H1 (cell line): ENCODE measurements at regions not wholly inside any gene's neighbourhood (a gene's known extent, or its start where the extent isn't known, plus 50 kb on each side); places are given as distances from the start of the nearest gene placed in this dataset.

ENCODE experiments used
- CTCF ChIA-PET: fragments of 300-600 bp; sonication (Branson Sonifier 250); formaldehyde crosslinking; loops from one replicate; lab custom pipeline; 2021; ENCODE audit not compliant: partially characterized antibody; lab: Charles Lee
- POLR2A ChIA-PET: fragments of 300-600 bp; sonication (Branson Sonifier 250); formaldehyde crosslinking; loops from one replicate; lab custom pipeline; 2021; ENCODE audit warnings: inconsistent platforms; ENCODE audit not compliant: partially characterized antibody; lab: Charles Lee
- DNase-seq, 2 experiments: peaks; one replicate each; pipeline versions ENCODE4 v3.0.0 to v3.0.0-alpha.2; 2010 to 2022; ENCODE audit warnings: low spot score in 2 of 2, low read depth in 1 of 2, mixed read lengths in 1 of 2
- FAIRE-seq: peaks from 2 replicates; lab custom pipeline; 2011; peaks lifted over from hg19 to GRCh38; lab: Jason Lieb, UNC
- H2AFZ ChIP-seq: 2 replicates; pipeline ENCODE4 v1.8.1; 2012; ENCODE audit warnings: low read length, inconsistent platforms
- H2AK5ac ChIP-seq: 2 replicates; pipeline ENCODE4 v1.6.1; 2013; ENCODE audit warnings: low read depth, low read length
- H2BK120ac ChIP-seq: replicated peaks from 2 replicates; pipeline ENCODE3; 2013; ENCODE audit warnings: low read depth, low read length, inconsistent platforms
- H2BK12ac ChIP-seq: 2 replicates; pipeline ENCODE4 v1.6.1; 2013; ENCODE audit warnings: low read depth, low read length
- H2BK15ac ChIP-seq: 2 replicates; pipeline ENCODE4 v1.6.1; 2013; ENCODE audit warnings: low read length
- H2BK20ac ChIP-seq: 2 replicates; pipeline ENCODE4 v1.6.1; 2013; ENCODE audit warnings: low read length
- H2BK5ac ChIP-seq: 2 replicates; pipeline ENCODE4 v1.6.1; 2013; ENCODE audit warnings: low read depth, low read length
- H3K14ac ChIP-seq: 2 replicates; pipeline ENCODE4 v1.6.1; 2013; ENCODE audit warnings: inconsistent platforms; ENCODE audit not compliant: insufficient read length
- H3K18ac ChIP-seq: 2 replicates; pipeline ENCODE4 v1.6.1; 2013; ENCODE audit warnings: low read length; ENCODE audit errors: extremely low read depth
- H3K23ac ChIP-seq: 2 replicates; pipeline ENCODE4 v1.6.1; 2013; ENCODE audit warnings: inconsistent platforms; ENCODE audit not compliant: insufficient read length
- H3K23me2 ChIP-seq: 2 replicates; pipeline ENCODE4 v1.6.1; 2013; ENCODE audit warnings: low read depth, low read length
- H3K27ac ChIP-seq: 2 replicates; pipeline ENCODE4 v1.6.1; 2011; ENCODE audit warnings: low read depth, low read length, inconsistent platforms
- H3K27me3 ChIP-seq, 4 experiments: replicated peaks in 1 of 4; 1 replicate in 1 of 4; 2 replicates in 3 of 4; pipeline versions ENCODE4 v1.6.1 to v1.8.1; 2011 to 2013; ENCODE audit warnings: low read length in 3 of 4, mild to moderate bottlenecking in 3 of 4, inconsistent platforms in 2 of 4, mixed read lengths in 2 of 4, moderate library complexity in 1 of 4; ENCODE audit not compliant: control insufficient read depth in 3 of 4, insufficient read depth in 3 of 4; ENCODE audit errors: extremely low read depth in 1 of 4
- H3K36me3 ChIP-seq, 4 experiments: 2 replicates each; pipeline versions ENCODE4 v1.6.1 to v1.8.1; 2011 to 2013; ENCODE audit warnings: mild to moderate bottlenecking in 4 of 4, low read length in 3 of 4, moderate library complexity in 2 of 4, control low read depth in 1 of 4, inconsistent platforms in 1 of 4; ENCODE audit not compliant: insufficient read depth in 4 of 4, control insufficient read depth in 2 of 4
- H3K4ac ChIP-seq: replicated peaks from 2 replicates; pipeline ENCODE3; 2013; ENCODE audit warnings: low read length, low read depth, mixed read lengths, inconsistent platforms; ENCODE audit not compliant: insufficient read length
- H3K4me1 ChIP-seq, 4 experiments: replicated peaks in 1 of 4; 1 replicate in 1 of 4; 2 replicates in 3 of 4; pipeline versions ENCODE4 v1.6.1 to v1.8.1; 2011 to 2013; ENCODE audit warnings: low read length in 3 of 4, inconsistent platforms in 2 of 4, mixed read lengths in 1 of 4; ENCODE audit not compliant: insufficient read depth in 4 of 4, control insufficient read depth in 3 of 4
- H3K4me2 ChIP-seq, 2 experiments: 2 replicates each; pipeline versions ENCODE4 v1.6.1 to v1.8.1; 2011 to 2013; ENCODE audit warnings: low read depth in 2 of 2, low read length in 2 of 2, control low read depth in 1 of 2, inconsistent platforms in 1 of 2, mild to moderate bottlenecking in 1 of 2; ENCODE audit not compliant: insufficient read depth in 1 of 2
- H3K4me3 ChIP-seq, 4 experiments: fragments of 200-600, 300-600 bp in 1 of 4; sonication (generic), shearing (Covaris generic), sonication (Bioruptor Twin) in 1 of 4; 2 replicates each; pipeline versions ENCODE4 v1.5.1 to v1.8.1; 2011 to 2016; ENCODE audit warnings: low read length in 4 of 4, low read depth in 3 of 4, control low read depth in 2 of 4, inconsistent platforms in 2 of 4, mild to moderate bottlenecking in 2 of 4, mixed read lengths in 1 of 4, moderate library complexity in 1 of 4; ENCODE audit not compliant: insufficient read depth in 2 of 4; ENCODE audit errors: extremely low read depth in 1 of 4
- H3K56ac ChIP-seq: replicated peaks from 2 replicates; pipeline ENCODE3; 2013; ENCODE audit warnings: low read depth, mild to moderate bottlenecking, mixed read lengths, low read length, inconsistent platforms; ENCODE audit not compliant: insufficient read length
- H3K79me1 ChIP-seq: 2 replicates; pipeline ENCODE4 v1.6.1; 2013; ENCODE audit warnings: low read depth, low read length, control low read depth
- H3K79me2 ChIP-seq, 2 experiments: 2 replicates each; pipeline versions ENCODE4 v1.6.1 to v1.8.1; 2012 to 2013; ENCODE audit warnings: low read length in 2 of 2, mild to moderate bottlenecking in 2 of 2, inconsistent platforms in 1 of 2; ENCODE audit not compliant: insufficient read depth in 2 of 2, control insufficient read depth in 1 of 2
- H3K9ac ChIP-seq, 4 experiments: replicated peaks in 1 of 4; 1 replicate in 1 of 4; 2 replicates in 3 of 4; pipeline versions ENCODE4 v1.6.1 to v1.8.1; 2011 to 2013; ENCODE audit warnings: low read depth in 3 of 4, low read length in 3 of 4, control low read depth in 2 of 4, mild to moderate bottlenecking in 2 of 4, moderate library complexity in 2 of 4, inconsistent platforms in 1 of 4; ENCODE audit errors: extremely low read depth in 1 of 4
- H3K9me3 ChIP-seq, 2 experiments: 2 replicates each; pipeline versions ENCODE4 v1.6.1 to v1.8.1; 2012 to 2013; ENCODE audit warnings: mild to moderate bottlenecking in 2 of 2, moderate library complexity in 2 of 2, control low read depth in 1 of 2, inconsistent platforms in 1 of 2, low read depth in 1 of 2, low read length in 1 of 2, mixed read lengths in 1 of 2; ENCODE audit not compliant: insufficient read depth in 2 of 2
- H4K20me1 ChIP-seq, 2 experiments: replicated peaks in 1 of 2; 2 replicates each; pipeline versions ENCODE3 to v1.8.1; 2011 to 2013; ENCODE audit warnings: inconsistent platforms in 2 of 2, low read length in 2 of 2, mild to moderate bottlenecking in 1 of 2; ENCODE audit not compliant: insufficient read depth in 2 of 2, control insufficient read depth in 1 of 2
- H4K5ac ChIP-seq: 2 replicates; pipeline ENCODE4 v1.6.1; 2013; ENCODE audit warnings: low read length, low read depth, mixed read lengths, inconsistent platforms; ENCODE audit not compliant: insufficient read length
- H4K8ac ChIP-seq: 2 replicates; pipeline ENCODE4 v1.8.0; 2013; ENCODE audit warnings: mild to moderate bottlenecking, moderate library complexity, low read length, inconsistent platforms; ENCODE audit not compliant: insufficient read depth; ENCODE audit errors: extremely low read depth
- H4K91ac ChIP-seq: replicated peaks from 2 replicates; pipeline ENCODE3; 2013; ENCODE audit warnings: low read length, mixed read lengths, inconsistent platforms; ENCODE audit not compliant: insufficient read length
- RXRA ChIP-seq: IDR thresholded peaks from 2 replicates; pipeline ENCODE4 v1.6.1; 2011; ENCODE audit warnings: low read depth, mild to moderate bottlenecking, low read length, moderate library complexity; ENCODE audit not compliant: insufficient read depth

DNA sequence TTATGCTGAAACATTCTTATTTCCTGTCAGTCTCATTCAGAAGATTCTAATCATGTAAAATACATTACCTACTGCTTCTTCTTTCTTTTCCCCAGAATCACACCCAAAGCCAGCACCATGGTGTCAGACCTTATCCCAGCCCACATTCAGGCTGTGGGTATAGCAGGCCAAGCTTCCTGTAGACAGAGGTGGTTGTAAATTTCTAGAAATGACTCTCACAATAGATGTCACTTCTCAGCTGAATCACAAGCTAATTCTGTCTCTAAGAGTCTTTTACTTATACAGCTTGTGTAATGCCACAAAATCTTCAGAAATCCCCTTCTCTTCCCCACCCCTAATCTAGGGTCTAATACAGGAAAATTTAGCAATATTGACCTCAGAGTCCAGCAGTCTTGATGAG, 239.6 kb downstream of the PARM1 start:
- Histone ChIP-seq H4K5ac (no peak overlapping the region), H3K4me3 (no peak overlapping the region), H3K79me1 (no peaks in the 10 kb centered on the region), H3K4me2 (no peak overlapping the region), H3K9me3 (no peaks in the 10 kb centered on the region), H3K9ac (no peak overlapping the region), H2BK120ac (no peak overlapping the region), H4K91ac (no peak overlapping the region), H2BK5ac (no peak overlapping the region), H2BK12ac (no peak overlapping the region), H2BK20ac (no peak overlapping the region), H2BK15ac (no peak overlapping the region), H4K20me1 (no peaks in the 10 kb centered on the region), H3K27ac (no peak overlapping the region), H3K36me3 (no peaks in the 10 kb centered on the region), H3K4me1 (peaks cover 0 to 4% (median 0%) of the 10 kb centered on the region in 4 experiments; a peak in 2 of 7 replicates), H3K23ac (no peak overlapping the region), H3K18ac (no peak overlapping the region), H3K79me2 (no peaks in the 10 kb centered on the region), H3K56ac (no peak overlapping the region), H2AK5ac (no peak overlapping the region), H3K27me3 (peaks cover 0 to 1% (median 0%) of the 10 kb centered on the region in 4 experiments; a peak in 1 of 7 replicates), H4K8ac (no peak overlapping the region), H3K14ac (no peak overlapping the region), H3K4ac (no peak overlapping the region), H2AFZ (no peak overlapping the region), H3K23me2 (no peaks in the 10 kb centered on the region)
- ChIA-PET CTCF (interaction anchor here (0.9 kb wide), 1 partner anchor 117 kb away, joined by 3 read pairs; no protein-coding TSS in a partner anchor), POLR2A (no interaction called here)
- FAIRE-seq (no peak), DNase-seq (no peak)
- TF ChIP-seq RXRA: no peak
